Gastroesophageal sphincter (tissue), 3 donors: ENCODE measurements at regions not wholly inside any gene's neighbourhood (a gene's known extent, or its start where the extent isn't known, plus 50 kb on each side); places are given as distances from the start of the nearest gene placed in this dataset.

Experiments used
- EP300 ChIP-seq: sonication (generic); formaldehyde crosslinking; IDR thresholded peaks from one replicate; pipeline ENCODE4 v1.6.1; 2017; ENCODE audit warnings: antibody characterized with exemption, mild to moderate bottlenecking
- TF ChIP-seq, protein P1 (sequence below), 4 experiments: fragments of 200-600 bp in 2 of 4; fragments of 450-650 bp in 2 of 4; sonication (generic) in 1 of 4; IDR thresholded peaks; one replicate each; pipeline ENCODE4 v1.5.1; 2017 to 2019; ENCODE audit warnings: antibody characterized with exemption in 4 of 4, mild to moderate bottlenecking in 2 of 4, moderate library complexity in 2 of 4

- no peak for TF ChIP-seq EP300
- TF ChIP-seq, protein P1, sequence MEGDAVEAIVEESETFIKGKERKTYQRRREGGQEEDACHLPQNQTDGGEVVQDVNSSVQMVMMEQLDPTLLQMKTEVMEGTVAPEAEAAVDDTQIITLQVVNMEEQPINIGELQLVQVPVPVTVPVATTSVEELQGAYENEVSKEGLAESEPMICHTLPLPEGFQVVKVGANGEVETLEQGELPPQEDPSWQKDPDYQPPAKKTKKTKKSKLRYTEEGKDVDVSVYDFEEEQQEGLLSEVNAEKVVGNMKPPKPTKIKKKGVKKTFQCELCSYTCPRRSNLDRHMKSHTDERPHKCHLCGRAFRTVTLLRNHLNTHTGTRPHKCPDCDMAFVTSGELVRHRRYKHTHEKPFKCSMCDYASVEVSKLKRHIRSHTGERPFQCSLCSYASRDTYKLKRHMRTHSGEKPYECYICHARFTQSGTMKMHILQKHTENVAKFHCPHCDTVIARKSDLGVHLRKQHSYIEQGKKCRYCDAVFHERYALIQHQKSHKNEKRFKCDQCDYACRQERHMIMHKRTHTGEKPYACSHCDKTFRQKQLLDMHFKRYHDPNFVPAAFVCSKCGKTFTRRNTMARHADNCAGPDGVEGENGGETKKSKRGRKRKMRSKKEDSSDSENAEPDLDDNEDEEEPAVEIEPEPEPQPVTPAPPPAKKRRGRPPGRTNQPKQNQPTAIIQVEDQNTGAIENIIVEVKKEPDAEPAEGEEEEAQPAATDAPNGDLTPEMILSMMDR (IDR thresholded peaks at IDR 0.05), result no peak
Measured at GRCh38 chr1:196030455-196030854, 577.8 kb downstream of the KCNT2 start.
